Epithelial cell of proximal tubule (primary cell): ENCODE measurements at regions not wholly inside any gene's neighbourhood (a gene's known extent, or its start where the extent isn't known, plus 50 kb on each side); places are given as distances from the start of the nearest gene placed in this dataset.

ENCODE experiments used
- DNase-seq: peaks from one replicate; pipeline ENCODE4 v3.0.0-alpha.2; 2011; ENCODE audit warnings: low read depth
- H3K4me3 ChIP-seq: 2 replicates; pipeline ENCODE4 v1.5.1; 2011; ENCODE audit warnings: low read depth, mild to moderate bottlenecking, low read length
- TF ChIP-seq, protein P1 (sequence below): conservative IDR thresholded peaks from 2 replicates; pipeline ENCODE4 v1.5.1; 2012; ENCODE audit warnings: low read depth, mild to moderate bottlenecking, low read length

GRCh38 chr1:31522556-31522845 lies 53.8 kb upstream of the TINAGL1 start:
- DNase-seq = no peak
- TF ChIP-seq, protein P1, sequence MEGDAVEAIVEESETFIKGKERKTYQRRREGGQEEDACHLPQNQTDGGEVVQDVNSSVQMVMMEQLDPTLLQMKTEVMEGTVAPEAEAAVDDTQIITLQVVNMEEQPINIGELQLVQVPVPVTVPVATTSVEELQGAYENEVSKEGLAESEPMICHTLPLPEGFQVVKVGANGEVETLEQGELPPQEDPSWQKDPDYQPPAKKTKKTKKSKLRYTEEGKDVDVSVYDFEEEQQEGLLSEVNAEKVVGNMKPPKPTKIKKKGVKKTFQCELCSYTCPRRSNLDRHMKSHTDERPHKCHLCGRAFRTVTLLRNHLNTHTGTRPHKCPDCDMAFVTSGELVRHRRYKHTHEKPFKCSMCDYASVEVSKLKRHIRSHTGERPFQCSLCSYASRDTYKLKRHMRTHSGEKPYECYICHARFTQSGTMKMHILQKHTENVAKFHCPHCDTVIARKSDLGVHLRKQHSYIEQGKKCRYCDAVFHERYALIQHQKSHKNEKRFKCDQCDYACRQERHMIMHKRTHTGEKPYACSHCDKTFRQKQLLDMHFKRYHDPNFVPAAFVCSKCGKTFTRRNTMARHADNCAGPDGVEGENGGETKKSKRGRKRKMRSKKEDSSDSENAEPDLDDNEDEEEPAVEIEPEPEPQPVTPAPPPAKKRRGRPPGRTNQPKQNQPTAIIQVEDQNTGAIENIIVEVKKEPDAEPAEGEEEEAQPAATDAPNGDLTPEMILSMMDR = no peak
- H3K4me3 ChIP-seq = no peak overlapping the region

- DNase-seq = no peak
- H3K4me3 ChIP-seq = no peak overlapping the region
- TF ChIP-seq, protein P1 = no peak
These were observed 53.3 kb upstream of the TINAGL1 start for GRCh38 chr1:31523012-31523411.

- no peak for DNase-seq
- no peak overlapping the region for H3K4me3 ChIP-seq
- TF ChIP-seq, protein P1 = no peak
These were observed 52.5 kb upstream of the TINAGL1 start for GRCh38 chr1:31523769-31524168.

DNA sequence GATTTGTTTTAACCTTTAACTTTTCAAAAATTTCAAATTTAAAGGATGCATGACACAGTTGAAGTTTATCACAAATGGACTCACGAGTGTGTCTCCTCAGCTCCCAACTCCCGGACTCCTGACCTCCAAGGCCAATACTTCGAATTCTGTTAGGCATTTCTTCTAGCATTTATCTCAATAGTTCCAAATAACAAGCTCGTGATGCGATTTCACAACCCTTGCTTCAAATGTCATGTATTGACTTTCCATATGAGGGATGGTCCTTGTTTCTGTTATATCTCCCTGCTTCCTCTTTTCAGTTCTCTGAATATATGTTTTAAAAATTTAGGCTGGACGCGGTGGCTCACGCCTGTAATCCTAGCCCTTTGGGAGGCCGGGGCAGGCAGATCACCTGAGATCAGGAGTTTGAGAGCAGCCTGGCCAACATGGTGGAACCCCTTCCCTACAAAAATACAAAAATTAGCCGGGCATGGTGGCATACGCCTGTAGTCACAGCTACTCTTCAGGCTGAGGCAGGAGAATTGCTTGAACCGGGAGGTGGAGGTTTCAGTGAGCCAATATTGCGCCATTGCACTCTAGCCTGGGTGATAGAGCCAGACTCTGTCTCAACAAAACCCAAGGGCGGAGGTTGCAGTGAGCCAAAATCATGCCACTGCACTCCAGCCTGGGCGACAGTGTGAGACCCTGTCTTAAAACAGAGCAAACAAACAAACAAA lies 52.0 kb upstream of the TINAGL1 start:
- H3K4me3 ChIP-seq = no peak overlapping the region
- DNase-seq = no peak

More for the DNA sequence above, 52.0 kb upstream of the TINAGL1 start:
- TF ChIP-seq, protein P1 = no peak
